ENCODE measurements at regions not wholly inside any gene's neighbourhood (a gene's known extent, or its start where the extent isn't known, plus 50 kb on each side); places are given as distances from the start of the nearest gene placed in this dataset.

DNA sequence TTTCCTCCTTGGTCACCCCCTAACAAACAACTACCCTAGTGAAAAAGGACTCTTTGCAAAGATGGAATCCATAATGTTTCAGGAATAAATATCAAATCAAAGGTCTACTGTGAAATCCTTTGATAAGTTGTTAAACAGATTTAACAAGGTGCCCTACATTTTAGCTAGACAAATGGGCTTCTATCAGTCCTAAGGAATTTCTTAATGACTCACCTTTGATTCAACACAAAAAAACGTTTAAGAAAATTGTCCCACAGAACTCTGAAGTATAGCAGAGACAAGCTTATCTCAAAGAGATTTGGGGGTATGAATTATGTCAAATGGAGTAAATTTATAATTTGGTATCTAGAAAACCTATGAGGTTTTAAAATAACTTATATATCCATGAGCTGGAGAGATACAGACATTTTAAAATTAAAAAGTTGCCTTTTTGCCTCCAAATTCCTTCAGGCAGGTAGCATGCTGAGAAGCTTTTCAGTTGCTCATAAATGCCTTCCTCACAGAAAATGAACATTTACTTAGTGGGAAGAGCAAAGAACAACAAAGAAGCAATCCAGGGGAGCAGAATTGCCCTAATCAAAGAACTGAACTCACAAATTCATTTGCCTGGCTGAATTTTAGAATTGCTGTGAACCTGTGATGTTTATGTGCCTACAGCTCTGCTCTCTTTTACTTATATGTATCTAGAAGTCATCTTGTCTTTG lies 649.3 kb downstream of the STPG2 start:
- no peak for DNase-seq
- TF ChIP-seq POLR2A (IDR thresholded peaks at IDR 0.05), result no peak
- TF ChIP-seq, protein P1, sequence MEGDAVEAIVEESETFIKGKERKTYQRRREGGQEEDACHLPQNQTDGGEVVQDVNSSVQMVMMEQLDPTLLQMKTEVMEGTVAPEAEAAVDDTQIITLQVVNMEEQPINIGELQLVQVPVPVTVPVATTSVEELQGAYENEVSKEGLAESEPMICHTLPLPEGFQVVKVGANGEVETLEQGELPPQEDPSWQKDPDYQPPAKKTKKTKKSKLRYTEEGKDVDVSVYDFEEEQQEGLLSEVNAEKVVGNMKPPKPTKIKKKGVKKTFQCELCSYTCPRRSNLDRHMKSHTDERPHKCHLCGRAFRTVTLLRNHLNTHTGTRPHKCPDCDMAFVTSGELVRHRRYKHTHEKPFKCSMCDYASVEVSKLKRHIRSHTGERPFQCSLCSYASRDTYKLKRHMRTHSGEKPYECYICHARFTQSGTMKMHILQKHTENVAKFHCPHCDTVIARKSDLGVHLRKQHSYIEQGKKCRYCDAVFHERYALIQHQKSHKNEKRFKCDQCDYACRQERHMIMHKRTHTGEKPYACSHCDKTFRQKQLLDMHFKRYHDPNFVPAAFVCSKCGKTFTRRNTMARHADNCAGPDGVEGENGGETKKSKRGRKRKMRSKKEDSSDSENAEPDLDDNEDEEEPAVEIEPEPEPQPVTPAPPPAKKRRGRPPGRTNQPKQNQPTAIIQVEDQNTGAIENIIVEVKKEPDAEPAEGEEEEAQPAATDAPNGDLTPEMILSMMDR (IDR thresholded peaks at IDR 0.05), result no peak

GRCh38 chr4:97496298-97496873 lies 646.9 kb downstream of the STPG2 start:
- H3K4me3 ChIP-seq, result no peak overlapping the region
- no peak overlapping the region for H3K27ac ChIP-seq
- H3K27me3 ChIP-seq, result no peaks in the 10 kb centered on the region
- H3K36me3 ChIP-seq, result no peaks in the 10 kb centered on the region
- no peaks in the 10 kb centered on the region for H3K9me3 ChIP-seq
- no peaks in the 10 kb centered on the region for H3K4me1 ChIP-seq
- no peak for DNase-seq
- intact Hi-C loops (cut with DNase I; ENCODE audit: low total_unique reads), result no loop called here
- TF ChIP-seq POLR2A (IDR thresholded peaks at IDR 0.05), result no peak
- TF ChIP-seq, protein P1 (IDR thresholded peaks at IDR 0.05), result no peak

More for the DNA sequence above, 649.3 kb downstream of the STPG2 start:
- intact Hi-C loops (cut with DNase I; ENCODE audit: low total_unique reads), result no loop called here
- no peaks in the 10 kb centered on the region for H3K9me3 ChIP-seq
- H3K4me3 ChIP-seq, result no peak overlapping the region
- no peaks in the 10 kb centered on the region for H3K4me1 ChIP-seq
- H3K36me3 ChIP-seq, result no peaks in the 10 kb centered on the region
- no peaks in the 10 kb centered on the region for H3K27me3 ChIP-seq
- H3K27ac ChIP-seq, result no peak overlapping the region

- DNase-seq, result no peak
- Histone ChIP-seq H3K4me3 (no peak overlapping the region), H3K27me3 (no peaks in the 10 kb centered on the region), H3K4me1 (no peaks in the 10 kb centered on the region), H3K36me3 (no peaks in the 10 kb centered on the region), H3K9me3 (no peaks in the 10 kb centered on the region), H3K27ac (no peak overlapping the region)
- TF ChIP-seq, protein P1 (IDR thresholded peaks at IDR 0.05), result no peak
- TF ChIP-seq POLR2A (IDR thresholded peaks at IDR 0.05), result no peak
- intact Hi-C loops (cut with DNase I; ENCODE audit: low total_unique reads), result no loop called here
These were observed 644.4 kb downstream of the STPG2 start for GRCh38 chr4:97498875-97499274.

- H3K4me1 ChIP-seq, result no peaks in the 10 kb centered on the region
- H3K27me3 ChIP-seq, result no peaks in the 10 kb centered on the region
- H3K27ac ChIP-seq, result no peak overlapping the region
- H3K9me3 ChIP-seq, result no peaks in the 10 kb centered on the region
- DNase-seq, result no peak
- intact Hi-C loops (cut with DNase I; ENCODE audit: low total_unique reads), result no loop called here
- no peak for TF ChIP-seq POLR2A (IDR thresholded peaks at IDR 0.05)
- TF ChIP-seq, protein P1 (IDR thresholded peaks at IDR 0.05), result no peak
- no peaks in the 10 kb centered on the region for H3K36me3 ChIP-seq
- H3K4me3 ChIP-seq, result no peak overlapping the region
These were observed 642.9 kb downstream of the STPG2 start for GRCh38 chr4:97500423-97500822.

- intact Hi-C loops (cut with DNase I; ENCODE audit: low total_unique reads), result no loop called here
- TF ChIP-seq, protein P1 (IDR thresholded peaks at IDR 0.05), result no peak
- TF ChIP-seq POLR2A (IDR thresholded peaks at IDR 0.05), result no peak
- Histone ChIP-seq H3K36me3 (no peaks in the 10 kb centered on the region), H3K9me3 (no peaks in the 10 kb centered on the region), H3K27ac (no peak overlapping the region), H3K4me1 (no peaks in the 10 kb centered on the region), H3K27me3 (no peaks in the 10 kb centered on the region), H3K4me3 (no peak overlapping the region)
- DNase-seq, result no peak
These were observed 638.6 kb downstream of the STPG2 start for GRCh38 chr4:97504713-97505112.
